COLO668 (cell line): ENCODE measurements at regions not wholly inside any gene's neighbourhood (a gene's known extent, or its start where the extent isn't known, plus 50 kb on each side); places are given as distances from the start of the nearest gene placed in this dataset.
"Not testable (repeated sequence)": the region's sequence is repeated elsewhere in the genome, so short reads cannot be mapped to it uniquely, and the experiment has no call there.

Source experiments
- DNase-seq: peaks from one replicate; lab custom pipeline; 2025; ENCODE audit not compliant: unreplicated experiment; lab: John Stamatoyannopoulos, UW

DNA sequence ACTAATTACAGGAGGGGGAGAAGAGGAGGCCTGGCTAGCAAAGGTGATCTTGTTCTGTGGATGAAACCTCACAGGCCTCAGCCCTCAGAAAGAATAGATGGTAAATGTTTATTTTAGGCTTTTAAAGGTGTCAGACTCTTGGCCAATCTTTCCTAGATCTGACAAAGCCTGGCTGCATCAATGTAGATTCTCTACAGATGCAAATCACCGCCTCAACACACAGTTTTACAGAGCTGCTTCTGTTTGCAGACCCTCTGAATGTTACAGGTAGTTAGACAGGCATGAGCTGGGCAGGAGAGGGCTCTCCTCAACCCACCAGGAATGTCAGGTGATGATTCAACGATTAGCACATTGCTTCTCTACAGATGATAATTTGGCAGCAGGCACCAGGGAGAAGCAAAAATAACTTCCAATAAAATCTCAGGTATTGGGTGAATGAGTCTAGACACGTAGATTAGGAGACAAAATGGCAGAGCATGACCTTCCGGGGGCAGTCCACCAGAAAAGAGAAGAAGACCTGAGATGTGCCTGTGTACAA, 105.4 kb upstream of the VANGL1 start:
- no peak for DNase-seq

DNA sequence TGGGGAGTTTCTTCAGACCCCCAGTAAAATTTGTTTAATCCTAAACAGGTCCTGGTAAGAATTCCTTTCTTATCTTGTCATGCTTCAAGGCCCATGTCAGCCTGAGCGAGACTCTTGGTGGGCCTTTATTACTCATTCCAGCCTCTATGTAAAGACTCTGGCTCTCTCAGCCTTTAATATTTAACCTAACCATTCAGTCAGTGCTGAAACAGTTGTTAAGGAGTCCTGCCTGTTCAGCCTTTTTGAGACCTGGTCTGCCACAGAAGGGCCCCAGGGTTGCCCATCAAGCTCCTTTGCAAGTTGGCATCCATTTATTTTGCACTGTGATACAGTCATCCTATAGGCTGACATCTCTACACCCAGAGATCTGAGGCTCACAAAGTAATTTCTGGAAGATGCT, 107.7 kb upstream of the VANGL1 start:
- no peak for DNase-seq

- no peak for DNase-seq
These were observed 110.0 kb upstream of the VANGL1 start for GRCh38 chr1:115531631-115532264.

GRCh38 chr1:115530407-115530806, 111.4 kb upstream of the VANGL1 start:
- DNase-seq, result no peak

- no peak for DNase-seq
These were observed 112.4 kb upstream of the VANGL1 start for GRCh38 chr1:115529216-115529897.

GRCh38 chr1:115528336-115528735, 113.4 kb upstream of the VANGL1 start:
- not testable (repeated sequence) for DNase-seq

DNA sequence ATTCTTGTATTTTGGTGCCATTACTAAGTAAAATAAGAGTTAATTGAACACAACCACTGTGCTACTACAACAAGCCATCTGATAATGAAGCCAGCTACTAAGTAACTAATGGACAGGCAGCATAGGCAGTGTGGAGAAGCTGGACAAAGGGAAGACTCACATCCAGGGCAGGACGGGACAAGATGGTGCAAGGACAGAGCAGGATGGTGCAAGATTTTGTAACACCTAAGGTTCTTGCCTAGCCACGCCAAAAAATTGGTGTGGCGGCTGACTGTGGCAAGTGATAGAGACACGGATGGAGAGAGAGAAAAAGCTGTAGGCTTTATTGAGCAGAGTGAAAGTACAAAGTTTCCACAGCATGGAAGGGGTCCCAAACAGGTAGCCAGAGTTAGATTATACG, 114.0 kb upstream of the VANGL1 start:
- DNase-seq, result no peak

GRCh38 chr1:115526900-115527299, 114.9 kb upstream of the VANGL1 start:
- DNase-seq, result no peak

DNA sequence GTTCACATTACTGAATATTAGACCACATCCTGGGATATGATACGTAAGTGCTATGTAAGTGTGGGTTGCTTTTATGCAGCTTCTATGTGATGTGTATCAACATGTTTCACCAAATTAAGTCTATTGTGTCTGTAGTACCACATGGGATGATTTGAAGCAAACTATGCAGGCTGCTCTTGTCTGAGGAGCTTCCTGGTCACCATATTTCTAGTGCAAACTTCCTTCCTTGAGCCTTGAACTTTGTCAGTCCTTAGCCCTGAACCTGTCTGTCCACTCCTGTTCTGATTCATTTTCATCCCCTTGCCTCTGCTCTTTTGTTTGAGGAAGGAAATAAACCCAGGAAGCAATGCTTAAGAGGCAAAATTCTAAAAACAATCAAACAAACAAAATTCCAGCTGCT, 117.5 kb upstream of the VANGL1 start:
- no peak for DNase-seq

GRCh38 chr1:115522386-115522785, 119.4 kb upstream of the VANGL1 start:
- no peak for DNase-seq

GRCh38 chr1:115515270-115515669, 126.5 kb upstream of the VANGL1 start:
- no peak for DNase-seq

DNA sequence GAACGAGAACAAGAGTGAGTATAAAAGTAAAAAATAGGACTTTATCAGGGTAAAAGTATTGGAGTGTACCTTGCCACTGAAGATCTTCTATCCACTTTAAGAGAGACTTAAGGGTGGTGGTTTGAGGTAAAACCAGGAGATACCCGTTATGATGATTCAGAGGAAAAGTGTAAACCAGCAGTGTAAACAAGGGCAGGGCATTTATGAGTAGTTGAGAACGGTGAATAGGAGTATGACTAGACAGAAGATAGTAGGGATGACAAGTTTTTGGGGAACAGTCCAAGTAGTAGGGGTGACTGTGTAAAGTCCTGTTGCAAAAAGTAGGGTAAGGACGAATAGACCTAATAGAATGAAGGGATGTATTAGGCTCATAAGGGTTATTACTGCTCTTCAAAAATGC, 131.5 kb upstream of the VANGL1 start:
- DNase-seq, result not testable (repeated sequence)

- no peak for DNase-seq
These were observed 133.9 kb upstream of the VANGL1 start for GRCh38 chr1:115507901-115508300.

DNA sequence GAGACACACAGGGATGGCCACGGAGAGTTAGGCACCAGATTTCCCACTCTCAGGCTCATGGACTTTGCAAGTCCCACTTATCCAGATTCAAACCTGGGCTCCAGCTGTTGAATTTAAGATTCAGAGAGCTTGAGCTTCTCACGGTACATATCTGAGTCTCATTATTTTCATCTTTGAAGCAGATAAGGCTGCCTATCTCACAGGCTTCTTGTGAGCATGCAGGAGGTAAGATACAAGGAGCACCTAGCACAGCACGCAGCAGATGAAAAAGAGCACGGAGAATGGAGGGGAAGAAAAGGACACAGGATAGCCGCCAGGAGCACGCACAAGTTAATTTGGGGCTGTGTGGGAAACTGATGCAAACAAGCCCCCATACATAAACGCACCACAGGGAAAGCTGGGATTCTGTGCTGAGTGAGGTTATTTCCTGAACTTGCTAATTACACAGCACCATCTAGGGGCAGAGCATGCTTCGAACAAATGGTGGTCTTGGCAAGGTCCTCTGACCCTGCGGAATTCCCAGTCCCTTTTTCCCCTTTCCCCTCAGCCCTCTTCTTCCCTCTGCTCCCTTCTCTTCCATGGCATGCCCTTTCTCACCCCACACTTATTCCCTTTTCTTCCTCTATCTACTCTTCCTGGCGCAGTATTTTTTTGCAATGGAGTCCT, 134.7 kb upstream of the VANGL1 start:
- peak; percentile 16 for DNase-seq

DNA sequence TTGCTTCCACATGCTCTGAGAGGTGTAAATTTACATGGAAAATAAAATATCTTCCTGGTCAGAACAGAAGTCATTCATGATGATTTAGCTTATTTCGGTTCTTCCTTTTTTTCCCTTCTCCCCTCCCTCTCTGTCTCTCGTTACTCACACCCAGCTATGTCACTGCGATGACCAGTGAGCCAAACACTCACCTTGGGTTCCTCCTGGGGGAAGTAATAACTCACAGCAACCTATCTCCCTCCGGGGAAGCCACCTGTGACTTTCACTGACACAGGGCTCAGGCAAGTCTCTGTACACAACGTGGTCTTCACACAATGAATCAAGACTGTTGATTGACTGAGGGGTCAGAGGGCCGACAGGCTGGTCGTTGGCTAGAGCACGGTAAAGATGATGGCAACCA, 135.3 kb upstream of the VANGL1 start:
- DNase-seq, result no peak

- DNase-seq, result no peak
These were observed 136.6 kb upstream of the VANGL1 start for GRCh38 chr1:115505148-115505571.

DNA sequence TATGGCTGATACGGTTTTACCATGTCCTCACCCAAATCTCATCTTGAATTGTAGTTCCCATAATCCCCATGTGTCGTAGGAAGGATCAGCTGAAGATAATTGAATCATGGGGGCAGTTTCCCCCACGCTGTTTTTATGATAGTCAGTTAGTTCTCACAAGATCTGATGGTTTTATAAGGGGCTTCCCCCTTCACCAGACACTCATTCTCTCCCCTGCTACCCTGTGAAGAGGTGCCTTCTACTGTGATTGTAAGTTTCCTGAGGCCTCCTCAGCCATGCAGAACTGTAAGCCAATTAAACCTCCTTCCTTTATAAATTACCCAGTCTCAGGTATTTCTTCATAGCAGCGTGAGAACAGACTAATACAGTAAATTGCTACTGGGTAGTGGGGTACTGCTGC, 139.6 kb upstream of the VANGL1 start:
- not testable (repeated sequence) for DNase-seq

DNA sequence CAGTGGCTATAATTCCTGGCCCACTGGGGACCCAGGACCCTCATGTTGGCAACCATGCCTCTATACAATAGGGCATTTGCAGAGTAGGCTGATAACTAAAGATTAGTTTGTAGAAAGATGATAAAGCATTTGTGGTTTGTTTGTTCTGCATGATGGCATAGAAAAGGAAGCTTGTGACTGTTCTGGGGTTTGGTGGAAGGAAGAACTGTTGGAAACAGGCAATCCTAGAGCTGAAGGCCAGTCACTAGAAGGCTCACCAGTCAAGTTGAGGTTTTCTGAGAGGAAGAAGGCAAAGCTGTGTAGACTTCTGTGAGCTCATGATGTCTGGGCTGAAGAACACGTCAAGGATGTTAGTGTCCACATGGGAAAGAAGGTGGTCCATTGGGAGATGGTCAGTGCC, 140.3 kb upstream of the VANGL1 start:
- no peak for DNase-seq

- DNase-seq, result no peak
These were observed 142.5 kb upstream of the VANGL1 start for GRCh38 chr1:115499253-115499652.

DNA sequence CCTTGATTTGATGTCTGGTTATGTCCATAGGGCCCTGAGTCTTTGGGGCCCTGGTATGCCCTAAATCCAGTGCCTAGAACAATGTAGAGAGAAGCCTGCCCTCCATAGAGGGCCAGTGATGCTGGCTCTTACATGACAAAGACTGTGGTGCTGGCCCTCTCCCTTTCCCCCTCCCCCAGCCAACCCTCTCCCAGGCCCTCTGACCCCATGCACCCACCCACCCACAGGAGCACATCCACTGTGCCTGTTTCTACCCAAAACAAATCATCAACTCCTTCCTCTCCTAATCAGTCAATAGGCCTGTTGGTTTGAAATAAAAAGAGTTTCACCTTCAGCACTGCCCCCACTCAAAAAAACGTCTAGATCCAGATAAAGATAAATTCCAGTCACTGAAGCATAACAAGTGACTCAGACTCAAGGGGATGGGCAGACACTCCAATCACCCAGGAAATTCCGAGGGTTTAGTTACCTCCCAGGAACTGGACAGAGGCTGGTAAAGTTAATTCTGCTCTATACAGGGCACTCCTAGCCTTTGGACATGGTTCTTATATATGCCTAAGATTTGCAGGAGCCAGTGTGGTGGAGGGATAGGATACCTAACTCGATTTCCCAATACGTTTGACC, 144.8 kb upstream of the VANGL1 start:
- no peak for DNase-seq

DNA sequence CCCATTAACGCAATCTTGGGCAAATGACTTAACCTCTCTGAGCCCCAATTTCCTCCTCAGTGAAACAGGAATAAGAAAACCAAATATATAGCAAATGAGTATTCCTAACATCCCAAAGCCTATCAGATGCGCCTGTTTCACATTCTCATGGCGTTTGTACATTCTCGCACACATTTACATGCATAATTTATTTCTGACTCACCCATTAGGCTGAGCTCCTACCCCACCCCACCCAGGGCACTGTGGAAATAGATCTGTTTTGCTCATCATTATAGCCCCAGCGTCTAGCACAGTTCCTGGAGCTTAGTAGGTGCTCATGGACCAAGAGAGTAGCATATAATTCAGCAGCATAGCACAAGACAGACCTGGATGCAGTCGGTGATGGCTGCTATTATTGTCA, 146.1 kb upstream of the VANGL1 start:
- DNase-seq, result no peak

DNA sequence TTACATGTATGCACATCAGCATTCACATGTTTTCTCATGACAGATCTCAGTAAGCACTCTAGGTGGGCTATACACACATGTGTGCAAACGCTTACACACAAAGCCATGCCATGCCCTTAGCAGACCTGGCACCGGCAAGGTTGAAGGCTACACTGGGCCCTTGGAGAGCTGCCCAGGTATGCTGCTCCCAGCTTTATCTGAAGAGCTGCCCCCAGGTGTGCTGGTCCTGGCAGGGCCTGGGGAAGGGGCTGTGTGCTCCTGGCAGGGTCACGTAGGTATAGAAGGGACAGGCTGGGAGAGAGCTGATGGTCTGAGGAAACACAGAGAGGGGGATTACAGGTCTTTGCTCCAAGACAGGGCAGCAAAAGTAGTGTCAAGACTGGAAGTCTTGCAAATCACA, 146.7 kb upstream of the VANGL1 start:
- DNase-seq, result no peak
